Spleen (tissue), 11 donors: ENCODE measurements at regions not wholly inside any gene's neighbourhood (a gene's known extent, or its start where the extent isn't known, plus 50 kb on each side); places are given as distances from the start of the nearest gene placed in this dataset.

ENCODE experiments used
- DNase-seq: peaks from one replicate; pipeline ENCODE4 v3.0.0-alpha.2; 2020
- H3K27ac ChIP-seq, 8 donors: fragments of 200-600 bp; sonication (generic) in 7 of 8; 1 replicate in 4 of 8; 2 replicates in 4 of 8; pipeline versions ENCODE4 v1.5.0 to v1.8.0; 2016 to 2021; ENCODE audit warnings: inconsistent platforms in 4 of 8, mild to moderate bottlenecking in 4 of 8, moderate library complexity in 1 of 8
- H3K27me3 ChIP-seq, 7 donors: fragments of 200-600 bp; sonication (generic) in 6 of 7; replicated peaks in 1 of 7; 1 replicate in 4 of 7; 2 replicates in 3 of 7; pipeline versions ENCODE4 v1.5.0 to v1.8.0; 2016 to 2021; ENCODE audit warnings: inconsistent platforms in 3 of 7, mild to moderate bottlenecking in 1 of 7
- H3K36me3 ChIP-seq, 6 donors: fragments of 200-600 bp; sonication (generic) in 5 of 6; 1 replicate in 4 of 6; 2 replicates in 2 of 6; pipeline versions ENCODE4 v1.5.0 to v1.8.0; 2016 to 2021; ENCODE audit warnings: inconsistent platforms in 2 of 6
- H3K4me1 ChIP-seq, 6 donors: fragments of 200-600 bp; sonication (generic) in 5 of 6; 1 replicate in 3 of 6; 2 replicates in 3 of 6; pipeline versions ENCODE4 v1.5.0 to v1.8.0; 2016 to 2021; ENCODE audit warnings: inconsistent platforms in 3 of 6
- H3K4me3 ChIP-seq, 8 donors: fragments of 200-600 bp; sonication (generic) in 7 of 8; 1 replicate in 4 of 8; 2 replicates in 4 of 8; pipeline versions ENCODE4 v1.5.0 to v1.8.0; 2016 to 2021; ENCODE audit warnings: inconsistent platforms in 4 of 8, mild to moderate bottlenecking in 4 of 8, moderate library complexity in 2 of 8
- H3K9me3 ChIP-seq, 8 donors: fragments of 200-600 bp; sonication (generic) in 7 of 8; 1 replicate in 4 of 8; 2 replicates in 4 of 8; pipeline versions ENCODE4 v1.5.0 to v1.8.0; 2016 to 2021; ENCODE audit warnings: inconsistent platforms in 4 of 8
- CTCF ChIP-seq, 11 experiments: fragments of 200-600 bp in 7 of 11; fragments of 450-650 bp in 4 of 11; sonication (generic) in 4 of 11; IDR thresholded peaks in 8 of 11; conservative IDR thresholded peaks in 3 of 11; 1 replicate in 7 of 11; 2 replicates in 4 of 11; pipeline versions ENCODE4 v1.4.0 to v1.8.0; 2016 to 2021; ENCODE audit warnings: antibody characterized with exemption in 11 of 11, inconsistent platforms in 4 of 11, mild to moderate bottlenecking in 1 of 11
- POLR2A ChIP-seq, 3 donors: fragments of 450-650 bp; IDR thresholded peaks; one replicate each; pipeline ENCODE4 v1.5.1; 2017; ENCODE audit warnings: antibody characterized with exemption in 3 of 3, mild to moderate bottlenecking in 1 of 3
- POLR2AphosphoS5 ChIP-seq, 3 donors: sonication (generic); formaldehyde crosslinking; IDR thresholded peaks; one replicate each; pipeline ENCODE4 v1.5.1; 2017; ENCODE audit warnings: antibody characterized with exemption in 3 of 3
- WGBS, 5 donors: extraction: QIAGEN DNeasy Blood & Tissue Kit in 3 of 5; methylation state at CpG; one replicate each; pipeline versions ENCODE4 v1.1.5 to v1.1.7; 2013 to 2018; 5-methylcytosine and 5-hydroxymethylcytosine counted together
- intact Hi-C: fragments of 100-400 bp; cut with DNase I; formaldehyde crosslinking; loops from one replicate; pipeline ENCODE4 v1.15.0; 2023; ENCODE audit warnings: low total_unique reads
- donor health status: healthy with polysubstance abuse.
- donor health status: DM: no; HTN: no; CAD: no; lungs with moderate emphysema.
- donor health status: DM: no; HTN: no; CAD: no.
- donor health status: Bipolar disorder and iron deficiency.
- donor health status: healthy.
- donor health status: DM: no; HTN: no; CAD: no.
- donor health status: DM: yes; HTN: yes; CAD: no.

DNA sequence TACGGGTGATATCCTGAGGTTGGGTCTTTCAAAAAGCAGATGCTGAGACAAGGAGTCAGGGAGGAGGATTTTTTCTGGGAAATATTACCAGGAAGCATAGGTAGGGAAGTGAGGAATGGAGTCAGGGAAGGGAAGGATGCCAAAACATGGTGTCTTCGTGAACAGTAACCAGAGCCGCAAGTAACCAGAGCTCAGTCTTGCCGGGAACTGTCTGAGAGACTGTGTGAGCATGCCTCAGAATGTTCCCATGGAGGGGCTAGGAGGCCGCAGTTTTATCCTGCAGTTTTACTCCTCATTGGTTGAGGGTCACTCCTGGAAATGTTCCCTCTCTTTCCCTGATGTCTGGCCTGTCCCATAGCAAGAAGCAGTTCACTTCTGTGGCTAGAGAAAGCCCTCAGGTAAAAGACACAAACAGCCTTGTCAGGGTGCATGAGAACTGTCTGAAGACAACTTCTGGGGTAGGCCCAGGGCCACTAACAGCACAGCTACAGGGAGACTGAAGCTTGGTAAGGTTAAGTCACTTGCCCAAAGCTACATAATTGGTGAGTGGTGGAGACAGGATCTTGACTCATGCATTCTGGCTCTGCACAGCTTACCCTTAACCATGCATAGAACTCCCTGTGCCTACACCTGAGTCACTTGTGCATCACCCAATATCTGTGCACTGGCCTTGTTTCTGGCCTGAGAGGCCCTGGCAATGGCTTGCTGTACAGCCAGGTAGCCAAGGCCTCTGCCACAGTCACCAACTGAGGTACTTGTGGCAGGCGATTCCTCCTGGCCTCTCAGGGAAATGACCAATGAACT is 76.3 kb upstream of the FRMD4B start:
- Histone ChIP-seq H3K27me3 (no peaks in the 10 kb centered on the region), H3K36me3 (no peaks in the 10 kb centered on the region), H3K4me3 (no peak overlapping the region), H3K27ac (no peak overlapping the region), H3K4me1 (peaks cover 0 to 7% (median 0%) of the 10 kb centered on the region in 6 donors), H3K9me3 (no peaks in the 10 kb centered on the region)
- 88 to 92% (median 91%) methylated on average over 6 of the region's 6 CpGs for WGBS, 5 donors
- no peak for TF ChIP-seq POLR2A (IDR thresholded peaks at IDR 0.05)
- no peak for TF ChIP-seq CTCF (IDR thresholded peaks at IDR 0.05 in 8 of 11, conservative IDR thresholded peaks at IDR 0.05 in 3 of 11)
- TF ChIP-seq POLR2AphosphoS5 (IDR thresholded peaks at IDR 0.05): no peak
- DNase-seq: no peak
- intact Hi-C loops: no loop called here

DNA sequence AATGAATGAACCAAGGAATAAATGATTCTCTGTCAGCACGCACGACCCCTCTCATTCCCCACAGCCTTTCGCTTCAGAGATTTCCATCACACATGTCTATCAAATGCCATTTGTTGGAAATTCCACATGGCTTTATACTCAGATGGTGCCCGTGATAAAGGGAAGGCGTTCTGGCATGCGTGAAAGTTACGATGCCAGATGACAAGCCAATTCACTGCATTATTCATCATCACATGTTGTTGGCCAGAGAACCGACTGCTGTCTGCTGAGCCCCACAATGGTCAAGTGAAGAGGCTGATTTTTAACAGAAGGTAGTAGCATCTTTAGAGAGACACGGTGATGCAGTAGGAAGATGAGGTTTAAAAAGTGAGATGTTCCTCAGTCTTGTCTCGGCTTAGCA is 74.1 kb upstream of the FRMD4B start:
- DNase-seq: no peak
- Histone ChIP-seq H3K9me3 (peaks cover 0 to 2% (median 0%) of the 10 kb centered on the region in 8 donors), H3K27me3 (no peaks in the 10 kb centered on the region), H3K4me1 (peaks cover 0 to 7% (median 0%) of the 10 kb centered on the region in 6 donors), H3K4me3 (no peak overlapping the region), H3K27ac (no peak overlapping the region), H3K36me3 (no peaks in the 10 kb centered on the region)
- intact Hi-C loops: no loop called here
- TF ChIP-seq POLR2AphosphoS5 (IDR thresholded peaks at IDR 0.05) (no peak), POLR2A (IDR thresholded peaks at IDR 0.05) (no peak)
- 86 to 94% (median 90%) methylated on average over 10 of the region's 10 CpGs for WGBS, 5 donors

DNA sequence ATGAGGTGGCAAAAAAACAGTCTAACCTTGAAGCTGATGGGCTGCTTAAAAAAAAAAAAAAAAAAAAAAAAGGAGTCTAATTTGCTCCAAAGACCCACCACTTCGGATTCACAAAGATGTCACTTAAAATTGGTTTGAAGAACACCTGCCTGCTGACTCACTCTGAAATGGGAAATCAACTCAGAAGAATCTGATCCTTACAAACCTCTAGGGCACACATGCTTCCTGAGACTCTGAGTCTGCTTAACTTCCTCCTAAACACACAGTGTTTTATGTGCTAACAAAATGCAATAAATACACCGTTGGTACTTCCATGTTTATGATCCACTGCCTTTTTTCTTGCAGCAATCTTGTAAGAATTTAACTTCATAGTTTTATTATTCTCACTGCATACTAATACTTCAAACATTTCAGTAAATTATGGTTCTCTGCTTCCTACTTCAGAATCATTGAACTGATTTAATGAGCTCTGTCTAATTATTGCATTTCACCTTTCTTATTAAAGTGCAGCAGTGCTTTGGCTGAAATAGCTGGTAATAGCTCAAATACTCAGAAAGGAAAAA is 73.0 kb upstream of the FRMD4B start:
- H3K4me1 ChIP-seq: peaks cover 0 to 7% (median 0%) of the 10 kb centered on the region in 6 donors
- H3K27me3 ChIP-seq: no peaks in the 10 kb centered on the region
- whole genome bisulfite sequencing, 5 donors: 9 to 34% (median 11%) methylated on average over 2 of the region's 2 CpGs
- H3K9me3 ChIP-seq: peaks cover 0 to 5% (median 0%) of the 10 kb centered on the region in 8 donors
- TF ChIP-seq CTCF (IDR thresholded peaks at IDR 0.05 in 8 of 11, conservative IDR thresholded peaks at IDR 0.05 in 3 of 11) (no peak), POLR2A (IDR thresholded peaks at IDR 0.05) (no peak), POLR2AphosphoS5 (IDR thresholded peaks at IDR 0.05) (no peak)
- H3K36me3 ChIP-seq: no peaks in the 10 kb centered on the region
- no peak for DNase-seq
- H3K4me3 ChIP-seq: no peak overlapping the region
- H3K27ac ChIP-seq: no peak overlapping the region
- intact Hi-C loops: no loop called here

- no peak overlapping the region for H3K27ac ChIP-seq
- no peaks in the 10 kb centered on the region for H3K36me3 ChIP-seq
- no peaks in the 10 kb centered on the region for H3K27me3 ChIP-seq
- WGBS, 5 donors: 80 to 95% (median 91%) methylated on average over 4 of the region's 4 CpGs
- intact Hi-C loops: no loop called here
- TF ChIP-seq POLR2A (IDR thresholded peaks at IDR 0.05) (no peak), POLR2AphosphoS5 (IDR thresholded peaks at IDR 0.05) (no peak), CTCF (IDR thresholded peaks at IDR 0.05 in 8 of 11, conservative IDR thresholded peaks at IDR 0.05 in 3 of 11) (no peak)
- no peak overlapping the region for H3K4me3 ChIP-seq
- H3K4me1 ChIP-seq: peaks cover 0 to 15% (median 0%) of the 10 kb centered on the region in 6 donors
- DNase-seq: no peak
- H3K9me3 ChIP-seq: peaks cover 0 to 5% (median 0%) of the 10 kb centered on the region in 8 donors
Measured at GRCh38 chr3:69456631-69457030, 70.7 kb upstream of the FRMD4B start.
